NCI-H1105 treated with DMSO at 0.1 percent for 48 hours (cell line): ENCODE measurements at regions not wholly inside any gene's neighbourhood (a gene's known extent, or its start where the extent isn't known, plus 50 kb on each side); places are given as distances from the start of the nearest gene placed in this dataset.

Experiments
- DNase-seq: peaks from one replicate; lab custom pipeline; 2025; lab: John Stamatoyannopoulos, UW

GRCh38 chr19:31981545-31981944 lies 363.9 kb upstream of the ZNF507 start:
- no peak for DNase-seq

DNA sequence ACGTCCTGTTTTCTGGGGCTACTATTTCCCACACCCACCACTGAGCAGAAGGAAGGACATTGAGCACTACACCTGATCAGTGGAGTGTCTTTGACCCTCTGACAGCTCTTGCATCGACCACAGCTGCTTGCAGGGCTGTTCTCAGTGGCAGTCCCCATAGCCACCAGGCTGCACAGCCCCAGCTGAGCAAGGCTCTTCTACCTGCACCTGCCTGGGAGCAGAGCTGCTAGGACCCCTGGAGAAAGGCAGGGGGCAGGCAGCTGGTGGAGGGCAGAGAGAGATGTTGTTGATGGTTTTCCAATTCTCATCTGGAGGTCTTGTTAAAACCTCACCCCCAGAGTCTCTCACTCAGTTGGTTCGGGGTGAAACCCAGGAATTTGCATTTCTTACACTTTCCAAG lies 361.8 kb upstream of the ZNF507 start:
- no peak for DNase-seq

DNA sequence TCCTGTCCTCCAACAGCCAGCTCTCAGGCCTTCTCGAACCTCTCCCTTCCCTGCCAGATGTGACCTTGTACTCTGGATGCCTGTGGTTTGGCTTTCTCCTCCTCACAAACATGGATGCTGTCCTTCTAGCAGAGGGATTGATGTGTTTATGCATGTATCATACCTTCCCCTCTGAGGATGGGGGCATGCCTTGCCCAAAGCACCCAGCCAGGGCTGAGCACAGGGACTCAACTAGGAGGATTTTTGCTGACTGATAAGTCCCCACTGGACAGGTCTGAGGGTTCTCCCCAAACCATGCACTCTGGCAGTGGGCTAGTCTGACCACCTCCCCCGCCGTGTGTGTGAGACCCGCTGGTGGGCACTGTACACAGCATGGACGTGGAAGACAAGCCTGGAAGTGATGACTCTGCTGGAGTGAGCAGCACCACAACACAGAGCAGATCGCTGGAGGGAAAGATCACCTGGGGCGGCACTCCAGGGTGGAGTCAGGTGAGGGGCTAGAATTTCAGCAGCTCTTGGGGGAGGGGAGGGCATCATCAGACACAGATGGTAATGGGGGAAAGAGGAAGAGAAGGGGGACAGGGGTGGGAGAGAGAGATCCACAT lies 360.3 kb upstream of the ZNF507 start:
- DNase-seq, result no peak

- no peak for DNase-seq
Observed at GRCh38 chr19:31986951-31987350, 358.5 kb upstream of the ZNF507 start.

- DNase-seq, result no peak
Observed at GRCh38 chr19:31988256-31988655, 357.2 kb upstream of the ZNF507 start.

DNA sequence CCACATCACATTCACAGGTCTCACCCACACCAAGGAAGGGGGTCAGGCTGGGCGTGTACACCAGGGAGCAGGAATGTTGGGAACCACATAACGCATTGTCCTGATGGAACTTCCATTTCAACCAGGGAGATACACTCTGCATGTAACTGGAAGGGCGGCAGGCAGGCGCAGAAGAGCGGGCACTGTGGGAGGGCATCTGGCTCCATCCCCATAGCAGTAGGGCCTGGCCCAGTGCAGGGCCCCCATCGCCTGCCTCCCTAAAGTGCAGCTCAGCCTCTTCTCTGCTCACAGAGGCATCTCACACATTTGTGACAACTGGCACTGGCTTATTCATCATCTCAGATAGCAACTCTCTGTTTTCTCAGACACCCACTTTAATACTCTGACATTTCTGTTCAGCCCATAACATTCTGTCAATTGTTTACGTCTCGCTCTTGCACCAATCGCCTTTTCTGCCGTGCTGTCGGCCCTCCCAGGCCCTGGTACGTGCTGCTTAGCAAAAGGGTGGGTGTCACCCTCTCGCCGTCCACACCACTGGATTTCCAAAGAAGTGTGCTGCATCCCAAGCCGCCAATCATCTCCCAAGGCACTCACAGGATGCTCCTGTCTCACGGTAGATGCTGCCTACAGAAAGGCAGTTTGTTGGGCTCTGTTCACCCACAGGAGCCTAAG lies 353.3 kb upstream of the ZNF507 start:
- no peak for DNase-seq

- DNase-seq, result no peak
Observed at GRCh38 chr19:31992750-31993149, 352.7 kb upstream of the ZNF507 start.

DNA sequence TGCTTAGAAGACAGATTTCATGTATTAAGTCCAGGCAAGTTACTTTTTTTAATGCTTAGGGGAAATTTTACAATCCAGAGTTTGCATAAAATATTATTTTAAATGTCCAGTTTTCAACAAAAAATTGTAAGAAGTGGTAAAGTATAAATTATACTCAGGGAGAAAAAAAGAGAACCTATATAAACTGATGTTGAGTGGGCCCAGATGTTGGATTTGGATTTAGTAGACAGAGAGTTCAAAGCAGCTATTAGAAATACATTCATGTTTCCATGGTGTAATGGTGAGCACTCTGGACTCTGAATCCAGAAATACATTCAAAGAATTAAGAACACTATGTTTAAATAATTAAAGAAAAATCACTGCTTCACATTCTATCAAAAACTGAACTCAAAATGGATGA lies 349.9 kb upstream of the ZNF507 start:
- no peak for DNase-seq

GRCh38 chr19:32010071-32010470 lies 335.3 kb upstream of the ZNF507 start:
- DNase-seq, result no peak

- no peak for DNase-seq
Observed at GRCh38 chr19:32012206-32012605, 333.2 kb upstream of the ZNF507 start.

DNA sequence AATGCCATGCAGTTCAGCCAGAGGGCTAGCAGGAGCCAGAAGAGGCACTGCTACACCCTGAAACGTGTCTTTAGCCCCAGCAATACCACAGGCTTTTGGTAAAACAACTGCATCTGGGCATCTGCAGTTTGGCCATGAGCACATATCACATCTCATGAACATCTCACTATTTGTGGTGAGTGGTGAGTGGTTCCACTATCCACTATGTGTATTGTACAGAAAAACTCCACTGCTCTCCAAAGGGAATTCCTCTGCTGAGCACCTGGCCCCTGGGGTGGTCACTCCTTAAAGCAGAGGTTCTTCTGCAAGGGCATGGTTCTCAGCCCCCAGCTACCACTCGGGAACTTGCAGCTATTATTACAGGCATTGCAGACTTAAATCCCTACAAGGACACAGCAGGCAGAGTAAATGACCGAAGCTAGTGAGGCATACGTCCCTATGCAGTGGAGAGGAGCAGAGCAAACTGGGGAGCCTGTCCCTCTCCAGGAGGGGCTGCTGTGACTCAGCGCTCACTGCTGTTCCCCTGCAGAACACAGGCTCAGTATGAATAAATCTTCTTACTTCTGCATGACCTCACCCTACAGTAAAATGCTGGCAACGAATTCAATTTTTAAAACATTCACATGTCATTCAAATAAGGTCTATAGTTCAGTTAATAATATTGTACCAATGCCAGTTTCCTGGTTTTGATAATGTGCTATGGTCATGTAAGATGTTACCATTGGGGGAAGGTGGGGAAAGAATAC lies 332.4 kb upstream of the ZNF507 start:
- no peak for DNase-seq

- DNase-seq, result no peak
Observed at GRCh38 chr19:32017176-32017953, 328.0 kb upstream of the ZNF507 start.

DNA sequence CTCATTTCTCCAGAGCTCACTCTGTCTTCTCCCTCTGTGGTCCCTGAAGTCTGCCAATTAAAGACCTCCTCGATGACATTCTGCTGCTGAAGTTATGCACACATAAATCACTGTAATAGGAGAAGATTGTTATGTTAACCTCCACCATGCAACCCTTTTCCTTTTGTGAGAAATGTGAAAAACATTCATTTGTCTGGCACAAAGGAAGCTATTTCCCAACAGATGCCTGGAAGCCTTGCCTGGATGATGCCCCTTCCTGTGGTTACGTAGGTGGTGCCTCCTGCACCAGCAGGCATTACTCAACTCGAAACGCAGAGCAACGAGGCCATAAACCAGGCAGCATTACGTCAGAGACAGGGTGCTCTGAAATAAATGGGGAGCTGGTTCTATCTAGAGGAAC lies 327.4 kb upstream of the ZNF507 start:
- no peak for DNase-seq

DNA sequence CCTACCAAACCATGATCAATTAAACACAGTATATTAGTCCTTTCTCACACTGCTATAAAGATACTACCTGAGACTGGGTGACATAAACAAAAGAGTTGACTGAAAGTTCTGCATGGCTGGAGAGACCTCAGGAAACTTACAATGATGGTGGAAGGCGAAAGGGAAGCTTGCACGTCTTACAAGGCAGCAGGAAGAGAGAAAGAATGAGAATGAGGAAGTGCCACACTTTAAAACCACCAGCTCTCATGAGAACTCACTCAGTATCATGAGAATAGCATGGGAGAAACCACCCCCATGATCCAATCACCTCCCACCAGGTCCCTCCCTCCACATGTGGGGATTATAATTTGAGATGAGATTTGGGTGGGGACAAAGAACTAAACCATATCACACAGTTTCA lies 324.9 kb upstream of the ZNF507 start:
- DNase-seq, result no peak

GRCh38 chr19:32022044-32022640 lies 323.3 kb upstream of the ZNF507 start:
- no peak for DNase-seq

DNA sequence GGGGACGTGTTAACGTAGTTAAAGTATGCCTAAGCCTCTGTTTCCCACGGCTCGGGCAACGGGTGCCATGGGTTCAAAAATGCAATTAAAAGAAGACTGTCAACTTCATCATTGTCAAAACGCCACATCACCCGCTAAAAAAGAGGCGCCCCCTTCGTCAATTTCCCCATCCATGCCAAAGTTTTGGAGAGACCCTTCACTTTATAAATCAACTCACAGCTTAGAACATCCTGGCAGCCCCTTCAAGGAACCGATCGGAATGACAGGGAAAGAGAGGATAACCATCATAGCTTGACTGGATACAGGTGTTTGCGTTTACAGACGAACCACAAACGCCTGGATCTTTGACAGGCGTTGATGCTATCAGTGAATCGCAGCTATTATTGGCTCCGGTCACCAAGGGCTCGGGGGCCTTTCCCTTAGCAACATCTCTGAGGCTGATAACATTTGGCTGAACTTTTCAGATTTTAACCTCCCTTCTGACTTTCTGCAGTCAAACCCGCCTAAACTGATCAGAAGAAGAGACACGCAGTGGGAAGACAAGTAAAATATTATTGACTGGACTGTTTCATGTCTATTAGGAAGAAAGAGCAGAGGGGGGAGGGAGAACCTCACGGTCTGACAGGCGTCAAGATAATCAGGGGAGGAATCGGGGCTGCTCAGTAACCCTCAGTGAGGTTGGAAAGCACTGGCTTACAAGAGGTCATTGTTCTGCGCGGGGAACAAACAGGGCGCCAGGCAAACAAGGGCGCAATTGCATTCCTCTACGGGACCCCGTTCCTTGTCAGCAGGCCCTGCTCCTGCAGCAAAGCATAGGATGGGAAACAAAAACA lies 322.5 kb upstream of the ZNF507 start:
- no peak for DNase-seq

DNA sequence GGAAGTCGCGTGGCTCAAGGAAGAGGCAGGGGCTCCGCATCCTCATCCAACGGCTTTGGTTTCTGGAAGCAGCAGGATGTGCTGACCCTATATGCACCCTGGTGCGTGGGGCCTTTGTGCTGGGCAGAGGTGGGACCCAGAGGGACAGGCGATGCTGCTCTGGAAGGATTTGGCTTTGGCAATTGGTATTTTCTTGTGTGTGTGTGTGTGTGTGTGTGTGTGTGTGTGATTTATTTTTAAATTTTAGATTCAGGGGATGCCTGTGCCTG lies 321.9 kb upstream of the ZNF507 start:
- DNase-seq, result no peak

- no peak for DNase-seq
Observed at GRCh38 chr19:32029235-32029634, 316.2 kb upstream of the ZNF507 start.

GRCh38 chr19:32032561-32032960 lies 312.8 kb upstream of the ZNF507 start:
- no peak for DNase-seq

DNA sequence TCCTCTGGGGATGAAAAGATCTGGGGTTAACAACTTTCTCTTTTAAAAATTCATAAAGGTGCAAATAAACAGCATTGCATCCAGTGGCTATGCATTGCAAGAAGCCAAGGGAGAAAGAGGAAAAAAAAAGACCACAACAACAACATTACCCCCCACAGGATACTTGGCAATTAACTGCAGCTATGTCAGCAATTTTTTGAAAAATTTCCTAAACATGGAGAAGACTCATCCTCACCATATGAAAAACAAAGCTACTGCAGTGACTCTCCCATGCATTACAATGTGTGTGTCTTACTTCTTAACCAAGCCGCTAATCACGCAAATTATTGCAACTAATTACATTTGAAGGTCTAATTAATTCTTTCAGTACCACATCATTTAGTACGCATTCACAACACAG lies 309.8 kb upstream of the ZNF507 start:
- no peak for DNase-seq
